Adrenal gland (tissue), 5 donors: ENCODE measurements at regions not wholly inside any gene's neighbourhood (a gene's known extent, or its start where the extent isn't known, plus 50 kb on each side); places are given as distances from the start of the nearest gene placed in this dataset.

Experiments
- CTCF ChIP-seq, 6 experiments: fragments of 450-650 bp in 4 of 6; fragments of 200-600 bp in 2 of 6; sonication (generic) in 1 of 6; IDR thresholded peaks; 1 replicate in 5 of 6; 2 replicates in 1 of 6; pipeline versions ENCODE4 v1.5.1 to v1.8.0; 2016 to 2021; ENCODE audit warnings: antibody characterized with exemption in 6 of 6, mild to moderate bottlenecking in 2 of 6, moderate library complexity in 1 of 6
- POLR2A ChIP-seq, 2 donors: fragments of 450-650 bp; IDR thresholded peaks; one replicate each; pipeline ENCODE4 v1.6.1; 2017; ENCODE audit warnings: antibody characterized with exemption in 2 of 2, mild to moderate bottlenecking in 2 of 2, moderate library complexity in 1 of 2
- donor health status: DM: no; HTN: no; CAD: no.

DNA sequence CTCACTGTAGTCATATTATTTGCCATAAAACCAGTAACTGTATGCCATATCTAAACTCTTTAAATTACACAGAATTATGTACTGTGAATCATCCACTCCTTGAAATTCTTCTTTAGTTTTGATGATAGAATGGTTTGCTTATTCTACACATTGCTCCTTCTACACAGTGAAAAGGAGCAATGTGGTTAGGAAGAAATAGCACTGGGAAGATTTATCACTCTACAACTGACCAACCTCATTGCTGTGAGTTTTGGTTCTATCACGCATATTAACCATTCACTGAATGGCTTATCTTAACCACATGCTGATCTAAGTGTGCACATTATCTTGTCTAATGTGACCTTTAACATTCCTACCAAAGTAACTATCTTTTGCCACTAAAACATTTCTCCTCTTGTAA is 415.7 kb upstream of the NDST4 start:
- no peak for TF ChIP-seq POLR2A (IDR thresholded peaks at IDR 0.05)
- no peak for TF ChIP-seq CTCF (IDR thresholded peaks at IDR 0.05)
